ENCODE measurements at regions not wholly inside any gene's neighbourhood (a gene's known extent, or its start where the extent isn't known, plus 50 kb on each side); places are given as distances from the start of the nearest gene placed in this dataset.

DNA sequence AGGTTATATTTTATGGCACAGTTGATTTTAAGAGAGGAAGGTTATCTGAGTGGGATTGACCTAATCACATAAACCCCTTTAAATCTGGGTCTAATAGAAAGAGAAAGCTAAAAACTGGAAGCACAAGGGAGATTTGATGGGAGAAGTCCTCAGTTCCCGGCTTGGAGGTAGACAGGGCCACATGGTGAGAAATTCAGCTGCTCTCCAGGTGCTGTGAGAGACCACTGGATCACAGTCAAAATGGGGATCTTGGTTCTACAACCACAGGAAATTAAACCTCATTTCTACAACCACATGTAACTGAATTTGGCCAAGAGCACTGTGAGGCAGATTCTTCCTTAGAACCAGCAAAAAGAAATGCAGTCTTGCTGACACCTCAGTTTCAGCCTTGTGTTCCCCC lies 2352.7 kb downstream of the MAT2B start:
- Histone ChIP-seq H3K4me1 (ENCODE audit: control insufficient read depth in 4 of 4, insufficient read depth in 4 of 4, low read length in 3 of 4) (no peaks in the 10 kb centered on the region), H3K27ac (ENCODE audit: low read depth in 1 of 2, low read length in 2 of 2) (no peak overlapping the region), H3K9ac (ENCODE audit: low read depth in 1 of 2, low read length in 2 of 2) (no peak overlapping the region), H3K36me3 (ENCODE audit: control insufficient read depth in 4 of 4, insufficient read depth in 3 of 4, low read depth in 1 of 4, low read length in 3 of 4) (no peaks in the 10 kb centered on the region), H3K9me3 (ENCODE audit: control insufficient read depth in 4 of 4, low read length in 3 of 4) (no peaks in the 10 kb centered on the region), H3K27me3 (ENCODE audit: control insufficient read depth in 4 of 4, insufficient read depth in 4 of 4, low read length in 3 of 4) (peaks cover 0 to 6% (median 0%) of the 10 kb centered on the region in 4 donors), H3K4me3 (ENCODE audit: low read depth in 1 of 3, low read length in 3 of 3) (no peak overlapping the region)
- TF ChIP-seq JUND (IDR thresholded peaks at IDR 0.05) (no peak), HNF4G (IDR thresholded peaks at IDR 0.05) (no peak), FOXA2 (IDR thresholded peaks at IDR 0.05) (no peak), HNF4A (conservative IDR thresholded peaks at IDR 0.05) (no peak), FOXA1 (IDR thresholded peaks at IDR 0.05) (no peak), YY1 (IDR thresholded peaks at IDR 0.05) (no peak), RAD21 (IDR thresholded peaks at IDR 0.05) (no peak), RXRA (IDR thresholded peaks at IDR 0.05) (no peak), TAF1 (conservative IDR thresholded peaks at IDR 0.05) (no peak)
- TF ChIP-seq, protein P1, sequence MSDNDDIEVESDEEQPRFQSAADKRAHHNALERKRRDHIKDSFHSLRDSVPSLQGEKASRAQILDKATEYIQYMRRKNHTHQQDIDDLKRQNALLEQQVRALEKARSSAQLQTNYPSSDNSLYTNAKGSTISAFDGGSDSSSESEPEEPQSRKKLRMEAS (IDR thresholded peaks at IDR 0.05), result no peak
- TF ChIP-seq, protein P2, sequence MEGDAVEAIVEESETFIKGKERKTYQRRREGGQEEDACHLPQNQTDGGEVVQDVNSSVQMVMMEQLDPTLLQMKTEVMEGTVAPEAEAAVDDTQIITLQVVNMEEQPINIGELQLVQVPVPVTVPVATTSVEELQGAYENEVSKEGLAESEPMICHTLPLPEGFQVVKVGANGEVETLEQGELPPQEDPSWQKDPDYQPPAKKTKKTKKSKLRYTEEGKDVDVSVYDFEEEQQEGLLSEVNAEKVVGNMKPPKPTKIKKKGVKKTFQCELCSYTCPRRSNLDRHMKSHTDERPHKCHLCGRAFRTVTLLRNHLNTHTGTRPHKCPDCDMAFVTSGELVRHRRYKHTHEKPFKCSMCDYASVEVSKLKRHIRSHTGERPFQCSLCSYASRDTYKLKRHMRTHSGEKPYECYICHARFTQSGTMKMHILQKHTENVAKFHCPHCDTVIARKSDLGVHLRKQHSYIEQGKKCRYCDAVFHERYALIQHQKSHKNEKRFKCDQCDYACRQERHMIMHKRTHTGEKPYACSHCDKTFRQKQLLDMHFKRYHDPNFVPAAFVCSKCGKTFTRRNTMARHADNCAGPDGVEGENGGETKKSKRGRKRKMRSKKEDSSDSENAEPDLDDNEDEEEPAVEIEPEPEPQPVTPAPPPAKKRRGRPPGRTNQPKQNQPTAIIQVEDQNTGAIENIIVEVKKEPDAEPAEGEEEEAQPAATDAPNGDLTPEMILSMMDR (IDR thresholded peaks at IDR 0.05; ENCODE audit: low read depth, low read length, missing input control), result no peak
- TF ChIP-seq, protein P3, sequence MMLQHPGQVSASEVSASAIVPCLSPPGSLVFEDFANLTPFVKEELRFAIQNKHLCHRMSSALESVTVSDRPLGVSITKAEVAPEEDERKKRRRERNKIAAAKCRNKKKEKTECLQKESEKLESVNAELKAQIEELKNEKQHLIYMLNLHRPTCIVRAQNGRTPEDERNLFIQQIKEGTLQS (IDR thresholded peaks at IDR 0.05), result no peak
- TF ChIP-seq, protein P4, sequence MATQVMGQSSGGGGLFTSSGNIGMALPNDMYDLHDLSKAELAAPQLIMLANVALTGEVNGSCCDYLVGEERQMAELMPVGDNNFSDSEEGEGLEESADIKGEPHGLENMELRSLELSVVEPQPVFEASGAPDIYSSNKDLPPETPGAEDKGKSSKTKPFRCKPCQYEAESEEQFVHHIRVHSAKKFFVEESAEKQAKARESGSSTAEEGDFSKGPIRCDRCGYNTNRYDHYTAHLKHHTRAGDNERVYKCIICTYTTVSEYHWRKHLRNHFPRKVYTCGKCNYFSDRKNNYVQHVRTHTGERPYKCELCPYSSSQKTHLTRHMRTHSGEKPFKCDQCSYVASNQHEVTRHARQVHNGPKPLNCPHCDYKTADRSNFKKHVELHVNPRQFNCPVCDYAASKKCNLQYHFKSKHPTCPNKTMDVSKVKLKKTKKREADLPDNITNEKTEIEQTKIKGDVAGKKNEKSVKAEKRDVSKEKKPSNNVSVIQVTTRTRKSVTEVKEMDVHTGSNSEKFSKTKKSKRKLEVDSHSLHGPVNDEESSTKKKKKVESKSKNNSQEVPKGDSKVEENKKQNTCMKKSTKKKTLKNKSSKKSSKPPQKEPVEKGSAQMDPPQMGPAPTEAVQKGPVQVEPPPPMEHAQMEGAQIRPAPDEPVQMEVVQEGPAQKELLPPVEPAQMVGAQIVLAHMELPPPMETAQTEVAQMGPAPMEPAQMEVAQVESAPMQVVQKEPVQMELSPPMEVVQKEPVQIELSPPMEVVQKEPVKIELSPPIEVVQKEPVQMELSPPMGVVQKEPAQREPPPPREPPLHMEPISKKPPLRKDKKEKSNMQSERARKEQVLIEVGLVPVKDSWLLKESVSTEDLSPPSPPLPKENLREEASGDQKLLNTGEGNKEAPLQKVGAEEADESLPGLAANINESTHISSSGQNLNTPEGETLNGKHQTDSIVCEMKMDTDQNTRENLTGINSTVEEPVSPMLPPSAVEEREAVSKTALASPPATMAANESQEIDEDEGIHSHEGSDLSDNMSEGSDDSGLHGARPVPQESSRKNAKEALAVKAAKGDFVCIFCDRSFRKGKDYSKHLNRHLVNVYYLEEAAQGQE (IDR thresholded peaks at IDR 0.05), result no peak
- no peak for DNase-seq (ENCODE audit: low spot score)
- WGBS, result 76% methylated on average over 1 of the region's 1 CpG

DNA sequence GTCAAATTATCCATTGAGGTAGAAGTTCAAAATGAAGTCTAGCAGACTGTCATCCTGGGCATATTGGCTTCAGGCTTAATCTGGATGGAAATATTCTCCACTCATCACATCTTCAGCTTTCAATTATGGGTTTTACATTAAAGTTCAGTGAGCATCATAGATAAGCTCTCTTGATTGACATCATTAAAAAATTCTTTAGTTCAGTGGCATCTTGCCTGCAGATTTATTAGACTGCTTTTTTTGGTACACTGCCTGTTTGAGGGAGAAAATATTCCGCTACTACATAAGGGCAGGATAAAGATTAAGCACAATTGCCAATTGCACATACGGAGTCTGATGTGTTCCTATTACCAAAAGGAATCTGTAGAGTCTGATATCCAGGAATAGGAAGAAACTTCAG lies 2353.8 kb downstream of the MAT2B start:
- WGBS, result 79% methylated on average over 2 of the region's 2 CpGs
- Histone ChIP-seq H3K4me1 (ENCODE audit: control insufficient read depth in 4 of 4, insufficient read depth in 4 of 4, low read length in 3 of 4) (no peaks in the 10 kb centered on the region), H3K27me3 (ENCODE audit: control insufficient read depth in 4 of 4, insufficient read depth in 4 of 4, low read length in 3 of 4) (peaks cover 0 to 6% (median 0%) of the 10 kb centered on the region in 4 donors), H3K36me3 (ENCODE audit: control insufficient read depth in 4 of 4, insufficient read depth in 3 of 4, low read depth in 1 of 4, low read length in 3 of 4) (no peaks in the 10 kb centered on the region), H3K27ac (ENCODE audit: low read depth in 1 of 2, low read length in 2 of 2) (no peak overlapping the region), H3K9me3 (ENCODE audit: control insufficient read depth in 4 of 4, low read length in 3 of 4) (no peaks in the 10 kb centered on the region), H3K9ac (ENCODE audit: low read depth in 1 of 2, low read length in 2 of 2) (no peak overlapping the region), H3K4me3 (ENCODE audit: low read depth in 1 of 3, low read length in 3 of 3) (no peak overlapping the region)
- no peak for DNase-seq (ENCODE audit: low spot score)
- no peak for TF ChIP-seq JUND (IDR thresholded peaks at IDR 0.05)
- TF ChIP-seq, protein P5, sequence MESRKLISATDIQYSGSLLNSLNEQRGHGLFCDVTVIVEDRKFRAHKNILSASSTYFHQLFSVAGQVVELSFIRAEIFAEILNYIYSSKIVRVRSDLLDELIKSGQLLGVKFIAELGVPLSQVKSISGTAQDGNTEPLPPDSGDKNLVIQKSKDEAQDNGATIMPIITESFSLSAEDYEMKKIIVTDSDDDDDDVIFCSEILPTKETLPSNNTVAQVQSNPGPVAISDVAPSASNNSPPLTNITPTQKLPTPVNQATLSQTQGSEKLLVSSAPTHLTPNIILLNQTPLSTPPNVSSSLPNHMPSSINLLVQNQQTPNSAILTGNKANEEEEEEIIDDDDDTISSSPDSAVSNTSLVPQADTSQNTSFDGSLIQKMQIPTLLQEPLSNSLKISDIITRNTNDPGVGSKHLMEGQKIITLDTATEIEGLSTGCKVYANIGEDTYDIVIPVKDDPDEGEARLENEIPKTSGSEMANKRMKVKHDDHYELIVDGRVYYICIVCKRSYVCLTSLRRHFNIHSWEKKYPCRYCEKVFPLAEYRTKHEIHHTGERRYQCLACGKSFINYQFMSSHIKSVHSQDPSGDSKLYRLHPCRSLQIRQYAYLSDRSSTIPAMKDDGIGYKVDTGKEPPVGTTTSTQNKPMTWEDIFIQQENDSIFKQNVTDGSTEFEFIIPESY (IDR thresholded peaks at IDR 0.05), result no peak
- TF ChIP-seq, protein P4 (IDR thresholded peaks at IDR 0.05), result no peak
- TF ChIP-seq YY1 (IDR thresholded peaks at IDR 0.05), result no peak
- no peak for TF ChIP-seq RAD21 (IDR thresholded peaks at IDR 0.05)
- TF ChIP-seq GABPA (IDR thresholded peaks at IDR 0.05 in 1 of 2, conservative IDR thresholded peaks at IDR 0.05 in 1 of 2), result no peak
- no peak for TF ChIP-seq FOXA1 (IDR thresholded peaks at IDR 0.05)
- TF ChIP-seq, protein P3 (IDR thresholded peaks at IDR 0.05), result no peak
- TF ChIP-seq HNF4G (IDR thresholded peaks at IDR 0.05), result no peak
- no peak for TF ChIP-seq RXRA (IDR thresholded peaks at IDR 0.05)
- no peak for TF ChIP-seq EGR1 (IDR thresholded peaks at IDR 0.05; ENCODE audit: low read depth in 2 of 2)

All from liver (tissue), 8 donors.